KMS-11 (cell line): ENCODE measurements at regions not wholly inside any gene's neighbourhood (a gene's known extent, or its start where the extent isn't known, plus 50 kb on each side); places are given as distances from the start of the nearest gene placed in this dataset.
A peak's percentile ranks its signal among the peaks of the same experiment; 100 is the strongest.

Experiments used
- H2AFZ ChIP-seq: fragments of 200-600 bp; sonication (generic); 2 replicates; pipeline ENCODE4 v1.6.1; 2016; ENCODE audit warnings: antibody characterized with exemption, mixed run types, low read depth
- H3K27ac ChIP-seq: fragments of 200-600 bp; sonication (generic); 2 replicates; pipeline ENCODE4 v1.6.1; 2016; ENCODE audit warnings: mild to moderate bottlenecking, mixed run types
- H3K27me3 ChIP-seq: fragments of 200-600 bp; sonication (generic); 2 replicates; pipeline ENCODE4 v1.6.1; 2017; ENCODE audit warnings: mild to moderate bottlenecking, low read depth, mixed run types, moderate library complexity; ENCODE audit not compliant: insufficient read depth
- H3K36me3 ChIP-seq: fragments of 200-600 bp; sonication (generic); 2 replicates; pipeline ENCODE4 v1.6.1; 2017; ENCODE audit warnings: mild to moderate bottlenecking, mixed run types; ENCODE audit not compliant: insufficient read depth
- H3K4me1 ChIP-seq: fragments of 200-600 bp; sonication (generic); 2 replicates; pipeline ENCODE4 v1.6.1; 2016; ENCODE audit warnings: mild to moderate bottlenecking, low read depth, mixed run types; ENCODE audit not compliant: poor library complexity, severe bottlenecking
- H3K4me2 ChIP-seq: fragments of 200-600 bp; sonication (generic); 2 replicates; pipeline ENCODE4 v1.7.0; 2016; ENCODE audit warnings: mild to moderate bottlenecking, mixed run types
- H3K4me3 ChIP-seq: fragments of 200-600 bp; sonication (generic); IDR thresholded peaks from 2 replicates; pipeline ENCODE4 v1.6.1; 2017; ENCODE audit warnings: low read depth, low read length, mixed read lengths; ENCODE audit not compliant: insufficient read depth
- H3K79me2 ChIP-seq: fragments of 200-600 bp; sonication (generic); 2 replicates; pipeline ENCODE4 v1.6.1; 2016; ENCODE audit warnings: low read depth, mixed run types; ENCODE audit not compliant: insufficient read depth
- H3K9ac ChIP-seq: fragments of 200-600 bp; sonication (generic); 2 replicates; pipeline ENCODE4 v1.6.1; 2016; ENCODE audit warnings: mild to moderate bottlenecking, mixed run types
- H4K20me1 ChIP-seq: fragments of 200-600 bp; sonication (generic); 2 replicates; pipeline ENCODE4 v1.6.1; 2016; ENCODE audit warnings: mild to moderate bottlenecking, mixed run types; ENCODE audit not compliant: insufficient read depth
- TF ChIP-seq, protein P1 (sequence below): fragments of 200-600 bp; sonication (generic); conservative IDR thresholded peaks from 2 replicates; pipeline ENCODE4 v1.6.1; 2017; ENCODE audit warnings: low read depth, mild to moderate bottlenecking, antibody characterized with exemption, low read length, moderate library complexity, mixed read lengths

DNA sequence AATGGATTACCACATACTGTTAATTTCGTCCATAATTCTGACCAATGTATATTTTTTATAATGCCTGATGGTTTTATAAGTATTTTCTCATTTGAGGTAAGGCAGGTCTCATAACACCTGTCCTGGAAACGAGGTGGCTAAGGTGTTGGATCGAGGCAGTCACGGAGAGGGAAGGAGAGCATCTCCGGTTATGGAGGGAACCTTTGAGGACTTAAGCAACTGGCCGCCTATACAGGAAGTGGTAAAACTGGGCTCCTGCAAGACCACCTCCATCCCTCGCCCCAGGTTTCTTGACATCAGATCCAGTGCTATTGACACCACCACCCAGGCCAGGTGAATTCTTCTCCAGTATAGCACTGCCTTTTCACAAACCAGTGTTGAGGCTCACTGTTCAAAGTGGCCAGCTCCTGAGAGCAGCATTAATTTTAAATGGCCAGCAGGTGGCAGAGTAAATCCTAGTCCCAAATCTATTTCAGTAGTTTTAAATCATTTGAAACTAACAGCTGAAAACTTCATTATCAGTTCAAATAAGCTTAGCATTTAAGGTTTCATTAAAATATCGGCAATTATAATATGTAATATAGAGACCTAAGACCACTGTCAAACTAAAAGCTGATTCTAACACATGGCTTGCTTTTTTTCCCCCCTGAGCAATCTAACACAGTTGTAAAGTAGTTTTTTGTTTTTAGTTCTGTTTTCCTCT, 100.8 kb downstream of the PPM1A start:
- H3K4me1 ChIP-seq, result no peaks in the 10 kb centered on the region
- H4K20me1 ChIP-seq, result no peaks in the 10 kb centered on the region
- no peaks in the 10 kb centered on the region for H3K36me3 ChIP-seq
- H2AFZ ChIP-seq, result no peak overlapping the region
- TF ChIP-seq, protein P1, sequence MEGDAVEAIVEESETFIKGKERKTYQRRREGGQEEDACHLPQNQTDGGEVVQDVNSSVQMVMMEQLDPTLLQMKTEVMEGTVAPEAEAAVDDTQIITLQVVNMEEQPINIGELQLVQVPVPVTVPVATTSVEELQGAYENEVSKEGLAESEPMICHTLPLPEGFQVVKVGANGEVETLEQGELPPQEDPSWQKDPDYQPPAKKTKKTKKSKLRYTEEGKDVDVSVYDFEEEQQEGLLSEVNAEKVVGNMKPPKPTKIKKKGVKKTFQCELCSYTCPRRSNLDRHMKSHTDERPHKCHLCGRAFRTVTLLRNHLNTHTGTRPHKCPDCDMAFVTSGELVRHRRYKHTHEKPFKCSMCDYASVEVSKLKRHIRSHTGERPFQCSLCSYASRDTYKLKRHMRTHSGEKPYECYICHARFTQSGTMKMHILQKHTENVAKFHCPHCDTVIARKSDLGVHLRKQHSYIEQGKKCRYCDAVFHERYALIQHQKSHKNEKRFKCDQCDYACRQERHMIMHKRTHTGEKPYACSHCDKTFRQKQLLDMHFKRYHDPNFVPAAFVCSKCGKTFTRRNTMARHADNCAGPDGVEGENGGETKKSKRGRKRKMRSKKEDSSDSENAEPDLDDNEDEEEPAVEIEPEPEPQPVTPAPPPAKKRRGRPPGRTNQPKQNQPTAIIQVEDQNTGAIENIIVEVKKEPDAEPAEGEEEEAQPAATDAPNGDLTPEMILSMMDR, result peak; percentile 62
- no peaks in the 10 kb centered on the region for H3K79me2 ChIP-seq
- no peak overlapping the region for H3K4me3 ChIP-seq
- H3K27me3 ChIP-seq, result no peaks in the 10 kb centered on the region
- no peak overlapping the region for H3K9ac ChIP-seq
- no peak overlapping the region for H3K4me2 ChIP-seq
- no peak overlapping the region for H3K27ac ChIP-seq

DNA sequence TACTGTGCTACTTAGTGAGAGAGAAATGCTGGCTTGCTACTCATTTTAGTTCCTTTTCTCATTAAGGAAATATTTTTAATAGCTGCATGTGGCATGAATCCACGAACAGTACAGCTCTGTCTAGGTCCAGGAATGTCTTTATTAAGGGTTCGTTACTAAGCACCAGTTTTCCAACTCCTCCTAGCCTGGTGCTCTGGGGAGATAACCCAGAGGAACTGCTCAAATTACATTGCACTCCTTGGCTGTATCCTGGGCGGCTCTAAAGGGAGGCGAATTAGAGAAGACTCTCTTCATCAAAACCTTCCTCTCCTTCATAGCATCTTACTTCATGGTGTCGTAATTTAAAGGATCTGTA, 101.3 kb downstream of the PPM1A start:
- Histone ChIP-seq H3K4me3 (no peak overlapping the region), H2AFZ (no peak overlapping the region), H3K27ac (no peak overlapping the region), H3K27me3 (no peaks in the 10 kb centered on the region), H3K36me3 (no peaks in the 10 kb centered on the region), H3K79me2 (no peaks in the 10 kb centered on the region), H3K9ac (no peak overlapping the region), H4K20me1 (no peaks in the 10 kb centered on the region), H3K4me2 (no peak overlapping the region), H3K4me1 (no peaks in the 10 kb centered on the region)
- TF ChIP-seq, protein P1, result 0 out of 2 replicates have a peak, but pooled peaks have one; percentile 18

DNA sequence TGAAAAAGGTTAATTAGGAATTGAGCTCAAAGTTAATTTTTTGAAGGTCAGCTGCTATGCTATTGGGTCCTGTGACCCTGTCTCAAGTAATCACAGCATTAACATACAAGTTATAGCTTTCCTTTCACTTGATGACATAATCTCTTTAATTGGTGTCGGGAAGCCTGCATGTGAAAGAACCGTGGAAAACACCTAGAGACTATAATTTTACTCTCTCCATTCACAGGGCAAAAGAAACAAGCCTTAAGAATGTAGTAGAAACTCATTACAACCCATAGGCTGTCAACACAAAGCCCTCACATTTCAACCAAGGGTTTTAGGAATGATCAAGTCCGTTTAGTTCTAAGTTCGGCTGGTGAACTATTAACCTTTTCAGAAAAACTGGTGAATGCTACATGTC, 104.4 kb downstream of the PPM1A start:
- TF ChIP-seq, protein P1, result no peak
- Histone ChIP-seq H3K9ac (no peak overlapping the region), H3K36me3 (no peaks in the 10 kb centered on the region), H3K27ac (no peak overlapping the region), H3K27me3 (no peaks in the 10 kb centered on the region), H4K20me1 (no peaks in the 10 kb centered on the region), H2AFZ (no peak overlapping the region), H3K4me2 (no peak overlapping the region), H3K79me2 (no peaks in the 10 kb centered on the region), H3K4me3 (no peak overlapping the region), H3K4me1 (no peaks in the 10 kb centered on the region)

DNA sequence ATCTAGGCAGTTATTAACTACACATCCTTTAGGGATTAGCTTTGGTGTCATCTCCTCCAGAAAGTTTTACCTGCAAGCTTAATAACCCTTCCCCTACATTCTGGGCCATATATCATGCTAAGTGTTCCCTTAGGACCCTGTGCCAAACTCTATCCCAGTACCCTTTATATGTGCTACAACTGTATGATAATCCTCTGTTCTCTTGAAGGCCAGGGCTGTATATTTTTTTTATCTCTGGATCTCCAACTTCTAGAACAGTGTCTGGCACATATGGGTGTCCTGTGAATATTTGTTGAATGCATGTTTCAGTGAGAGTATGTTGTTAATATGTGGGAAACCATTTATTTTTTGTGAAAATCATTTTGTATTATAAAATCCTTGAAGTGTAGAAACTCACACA, 106.7 kb downstream of the PPM1A start:
- no peaks in the 10 kb centered on the region for H3K79me2 ChIP-seq
- H3K27ac ChIP-seq, result no peak overlapping the region
- H4K20me1 ChIP-seq, result no peaks in the 10 kb centered on the region
- TF ChIP-seq, protein P1, result no peak
- H2AFZ ChIP-seq, result no peak overlapping the region
- no peaks in the 10 kb centered on the region for H3K4me1 ChIP-seq
- no peaks in the 10 kb centered on the region for H3K27me3 ChIP-seq
- no peak overlapping the region for H3K9ac ChIP-seq
- no peak overlapping the region for H3K4me2 ChIP-seq
- H3K36me3 ChIP-seq, result no peaks in the 10 kb centered on the region
- H3K4me3 ChIP-seq, result no peak overlapping the region
